ENCODE measurements at regions not wholly inside any gene's neighbourhood (a gene's known extent, or its start where the extent isn't known, plus 50 kb on each side); places are given as distances from the start of the nearest gene placed in this dataset.

DNA sequence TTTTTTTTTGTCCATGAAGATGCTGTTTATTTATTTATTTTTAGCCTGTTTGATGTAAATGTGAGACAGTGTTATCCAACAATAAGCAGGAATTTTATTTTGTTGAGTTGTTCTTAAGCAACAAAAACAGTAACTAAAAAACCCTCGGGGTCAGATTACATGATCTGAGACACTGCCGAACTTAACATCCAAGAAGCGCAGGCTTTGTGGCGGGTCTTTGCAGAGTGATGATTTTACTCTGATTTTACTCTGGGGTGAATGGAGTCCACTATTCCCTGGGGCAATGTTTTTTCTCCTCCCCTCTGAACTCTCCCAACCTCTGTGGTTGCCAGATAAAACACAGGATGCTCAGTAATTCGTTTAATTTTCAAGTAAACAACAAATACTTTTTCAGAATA, 450.1 kb upstream of the B3GAT1 start:
- H3K36me3 ChIP-seq, result no peaks in the 10 kb centered on the region
- H3K4me3 ChIP-seq, result no peak overlapping the region
- H3K4me1 ChIP-seq, result peaks cover 0 to 3% (median 0%) of the 10 kb centered on the region in 9 donors
- H3K27me3 ChIP-seq, result peaks cover 0 to 33% (median 10%) of the 10 kb centered on the region in 7 donors
- H3K27ac ChIP-seq, result no peak overlapping the region
- 43 to 52% methylated on average over 5 of the region's 5 CpGs for WGBS, 2 donors
- TF ChIP-seq, protein P1, sequence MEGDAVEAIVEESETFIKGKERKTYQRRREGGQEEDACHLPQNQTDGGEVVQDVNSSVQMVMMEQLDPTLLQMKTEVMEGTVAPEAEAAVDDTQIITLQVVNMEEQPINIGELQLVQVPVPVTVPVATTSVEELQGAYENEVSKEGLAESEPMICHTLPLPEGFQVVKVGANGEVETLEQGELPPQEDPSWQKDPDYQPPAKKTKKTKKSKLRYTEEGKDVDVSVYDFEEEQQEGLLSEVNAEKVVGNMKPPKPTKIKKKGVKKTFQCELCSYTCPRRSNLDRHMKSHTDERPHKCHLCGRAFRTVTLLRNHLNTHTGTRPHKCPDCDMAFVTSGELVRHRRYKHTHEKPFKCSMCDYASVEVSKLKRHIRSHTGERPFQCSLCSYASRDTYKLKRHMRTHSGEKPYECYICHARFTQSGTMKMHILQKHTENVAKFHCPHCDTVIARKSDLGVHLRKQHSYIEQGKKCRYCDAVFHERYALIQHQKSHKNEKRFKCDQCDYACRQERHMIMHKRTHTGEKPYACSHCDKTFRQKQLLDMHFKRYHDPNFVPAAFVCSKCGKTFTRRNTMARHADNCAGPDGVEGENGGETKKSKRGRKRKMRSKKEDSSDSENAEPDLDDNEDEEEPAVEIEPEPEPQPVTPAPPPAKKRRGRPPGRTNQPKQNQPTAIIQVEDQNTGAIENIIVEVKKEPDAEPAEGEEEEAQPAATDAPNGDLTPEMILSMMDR (IDR thresholded peaks at IDR 0.05), result no peak
- ATAC-seq (peak in 3 of 8 donors; percentile 51 to 73 (median 52)), DNase-seq (peak in 1 of 2 donors; percentile 16)
- intact Hi-C loops (cut with DNase I), result no loop called here
- no peaks in the 10 kb centered on the region for H3K9me3 ChIP-seq

- intact Hi-C loops (cut with DNase I), result no loop called here
- Histone ChIP-seq H3K4me3 (no peak overlapping the region), H3K36me3 (no peaks in the 10 kb centered on the region), H3K4me1 (peaks cover 0 to 3% (median 0%) of the 10 kb centered on the region in 9 donors), H3K9me3 (no peaks in the 10 kb centered on the region), H3K27ac (peak overlapping the region in 1 of 10 donors; percentile 24), H3K27me3 (peaks cover 0 to 33% (median 10%) of the 10 kb centered on the region in 7 donors)
- TF ChIP-seq, protein P1 (IDR thresholded peaks at IDR 0.05), result no peak
- 76 to 81% methylated on average over 15 of the region's 15 CpGs for WGBS, 2 donors
- ATAC-seq (peak in 3 of 8 donors; percentile 20 to 56 (median 22)), DNase-seq (no peak)
These were observed 449.6 kb upstream of the B3GAT1 start for GRCh38 chr11:134861490-134862104.

DNA sequence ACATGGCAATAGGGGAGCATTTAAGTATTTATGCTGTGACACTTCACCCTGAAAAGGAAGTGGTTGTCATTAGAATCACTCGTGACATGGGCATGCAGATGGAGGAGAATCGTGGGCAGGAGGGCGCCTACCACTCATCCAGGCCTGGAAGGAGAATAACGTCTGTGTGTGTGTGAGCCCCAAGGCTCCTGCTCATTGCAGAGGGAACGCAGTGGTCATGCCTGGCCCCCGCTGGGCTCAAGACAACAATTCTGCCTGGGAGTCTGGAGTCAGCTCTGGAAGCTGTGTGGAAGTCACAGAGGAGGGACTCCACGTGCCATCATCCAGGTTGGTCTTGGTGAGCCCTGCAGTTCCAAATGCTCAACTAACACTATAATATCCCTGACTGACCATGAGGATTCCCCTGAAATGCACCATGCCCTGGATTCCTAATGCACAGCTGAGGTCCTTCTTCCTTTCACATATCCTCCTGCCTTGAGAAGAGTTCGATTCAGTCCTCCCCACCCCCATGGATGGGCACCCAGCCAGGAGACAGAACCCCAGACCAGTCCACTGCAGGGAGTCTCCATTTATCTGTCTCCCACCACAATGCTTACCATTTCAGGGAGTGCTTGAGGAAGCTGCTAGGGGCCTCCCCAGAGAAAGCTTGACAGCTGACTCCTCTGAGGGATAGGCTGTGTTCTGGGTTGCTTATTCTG, 446.9 kb upstream of the B3GAT1 start:
- intact Hi-C loops (cut with DNase I), result no loop called here
- Histone ChIP-seq H3K36me3 (no peaks in the 10 kb centered on the region), H3K4me3 (no peak overlapping the region), H3K4me1 (peaks cover 0 to 3% (median 0%) of the 10 kb centered on the region in 9 donors), H3K27me3 (peaks cover 0 to 29% (median 17%) of the 10 kb centered on the region in 7 donors), H3K27ac (no peak overlapping the region), H3K9me3 (no peaks in the 10 kb centered on the region)
- ATAC-seq, result no peak
- no peak for DNase-seq
- TF ChIP-seq, protein P1 (IDR thresholded peaks at IDR 0.05), result no peak
- WGBS, 2 donors, result 70 to 77% methylated on average over 8 of the region's 8 CpGs

DNA sequence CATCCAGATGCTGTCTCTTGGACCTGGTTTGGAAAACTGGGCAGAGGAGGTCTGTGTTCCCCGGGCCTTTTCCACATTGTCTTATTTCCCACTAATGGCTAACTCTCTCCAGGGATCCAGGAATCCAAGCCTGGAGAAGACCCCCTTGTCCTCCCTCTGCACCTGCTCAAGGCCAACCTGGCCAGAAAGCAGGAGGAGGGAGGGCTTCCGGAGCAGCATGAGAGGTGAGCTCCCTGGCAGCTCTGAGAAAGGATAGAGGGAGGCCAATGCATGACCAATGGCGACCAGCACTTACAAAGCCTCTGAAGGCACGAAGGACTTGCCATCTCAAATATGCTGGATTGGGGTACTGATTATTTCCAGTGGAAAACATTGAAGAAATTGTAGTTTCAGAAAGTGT, 445.0 kb upstream of the B3GAT1 start:
- Histone ChIP-seq H3K4me1 (no peaks in the 10 kb centered on the region), H3K27me3 (peaks cover 0 to 30% (median 14%) of the 10 kb centered on the region in 7 donors), H3K36me3 (no peaks in the 10 kb centered on the region), H3K9me3 (no peaks in the 10 kb centered on the region), H3K4me3 (no peak overlapping the region), H3K27ac (no peak overlapping the region)
- TF ChIP-seq, protein P1 (IDR thresholded peaks at IDR 0.05), result no peak
- DNase-seq, result no peak
- no peak for ATAC-seq
- 85 to 87% methylated on average over 4 of the region's 4 CpGs for WGBS, 2 donors
- intact Hi-C loops (cut with DNase I), result no loop called here

Measured in heart right ventricle (tissue), 16 donors.